Stomach (tissue), 8 donors: ENCODE measurements at regions not wholly inside any gene's neighbourhood (a gene's known extent, or its start where the extent isn't known, plus 50 kb on each side); places are given as distances from the start of the nearest gene placed in this dataset.

Experiments used
- DNase-seq, 2 donors: peaks; one replicate each; pipeline versions ENCODE4 v3.0.0 to v3.0.0-alpha.2; 2013 to 2019
- H3K27ac ChIP-seq, 5 donors: fragments of 200-600 bp in 4 of 5; sonication (generic) in 4 of 5; one replicate each; pipeline ENCODE4 v1.5.1; 2013 to 2019; ENCODE audit warnings: mild to moderate bottlenecking in 1 of 5, moderate library complexity in 1 of 5
- H3K27me3 ChIP-seq, 3 donors: fragments of 200-600 bp; sonication (generic); one replicate each; pipeline ENCODE4 v1.5.1; 2017 to 2019; ENCODE audit warnings: mixed run types in 1 of 3
- H3K36me3 ChIP-seq, 4 donors: fragments of 200-600 bp; sonication (generic); 1 replicate in 3 of 4; 2 replicates in 1 of 4; pipeline ENCODE4 v1.5.1; 2016 to 2019
- H3K4me1 ChIP-seq, 4 donors: fragments of 200-600 bp; sonication (generic); one replicate each; pipeline ENCODE4 v1.5.1; 2016 to 2019
- H3K4me3 ChIP-seq, 4 donors: fragments of 200-600 bp; sonication (generic) in 3 of 4; one replicate each; pipeline ENCODE4 v1.5.1; 2016 to 2019; ENCODE audit warnings: mild to moderate bottlenecking in 1 of 4
- H3K9me3 ChIP-seq, 4 donors: fragments of 200-600 bp; sonication (generic); one replicate each; pipeline ENCODE4 v1.5.1; 2016 to 2019
- CTCF ChIP-seq, 7 experiments: fragments of 450-650 bp in 4 of 7; fragments of 200-600 bp in 3 of 7; sonication (generic) in 3 of 7; IDR thresholded peaks; one replicate each; pipeline ENCODE4 v1.5.1; 2016 to 2019; ENCODE audit warnings: antibody characterized with exemption in 7 of 7, control low read depth in 2 of 7, mild to moderate bottlenecking in 1 of 7
- EP300 ChIP-seq: sonication (generic); formaldehyde crosslinking; IDR thresholded peaks from one replicate; pipeline ENCODE4 v1.6.1; 2017; ENCODE audit warnings: antibody characterized with exemption
- POLR2A ChIP-seq, 4 donors: fragments of 450-650 bp; IDR thresholded peaks; one replicate each; pipeline ENCODE4 v1.6.1; 2016; ENCODE audit warnings: antibody characterized with exemption in 4 of 4, control low read depth in 2 of 4, mild to moderate bottlenecking in 1 of 4, moderate library complexity in 1 of 4
- POLR2AphosphoS5 ChIP-seq, 3 donors: sonication (generic); formaldehyde crosslinking; IDR thresholded peaks; one replicate each; pipeline ENCODE4 v1.6.1; 2016; ENCODE audit warnings: antibody characterized with exemption in 3 of 3
- WGBS, 5 donors: extraction: QIAGEN DNeasy Blood & Tissue Kit in 3 of 5; methylation state at CpG; one replicate each; pipeline versions ENCODE4 v1.1.5 to v1.1.7; 2013 to 2018; 5-methylcytosine and 5-hydroxymethylcytosine counted together
- intact Hi-C: fragments of 100-400 bp; cut with DNase I; formaldehyde crosslinking; loops from one replicate; pipeline ENCODE4 v1.15.1; 2023; ENCODE audit warnings: low total_unique reads
- donor health status: healthy with polysubstance abuse.
- donor health status: Bipolar disorder and iron deficiency.
- donor health status: healthy.

GRCh38 chr7:20559883-20560282, 55.6 kb upstream of the ABCB5 start:
- intact Hi-C loops, result no loop called here

GRCh38 chr7:20560325-20561180, 54.9 kb upstream of the ABCB5 start:
- intact Hi-C loops, result no loop called here
- Histone ChIP-seq H3K27ac (no peak overlapping the region), H3K36me3 (no peaks in the 10 kb centered on the region), H3K9me3 (no peaks in the 10 kb centered on the region), H3K4me1 (no peaks in the 10 kb centered on the region), H3K27me3 (peaks cover 0 to 3% (median 0%) of the 10 kb centered on the region in 3 donors), H3K4me3 (no peak overlapping the region)
- TF ChIP-seq CTCF (IDR thresholded peaks at IDR 0.05) (no peak), POLR2AphosphoS5 (IDR thresholded peaks at IDR 0.05) (no peak)
- 83 to 94% (median 90%) methylated on average over 11 to 16 of the region's 16 CpGs for WGBS, 5 donors
- DNase-seq, result no peak

More at GRCh38 chr7:20559883-20560282, 55.6 kb upstream of the ABCB5 start:
- no peak for TF ChIP-seq POLR2A (IDR thresholded peaks at IDR 0.05)
- TF ChIP-seq POLR2AphosphoS5 (IDR thresholded peaks at IDR 0.05), result no peak
- TF ChIP-seq EP300, result no peak
- TF ChIP-seq CTCF (IDR thresholded peaks at IDR 0.05), result no peak
- Histone ChIP-seq H3K4me1 (no peaks in the 10 kb centered on the region), H3K27me3 (peaks cover 0 to 3% (median 0%) of the 10 kb centered on the region in 3 donors), H3K9me3 (no peaks in the 10 kb centered on the region), H3K4me3 (no peak overlapping the region), H3K36me3 (no peaks in the 10 kb centered on the region), H3K27ac (no peak overlapping the region)
- WGBS, 5 donors, result 83 to 94% (median 92%) methylated on average over 5 of the region's 5 CpGs
- DNase-seq, result no peak

- H3K9me3 ChIP-seq, result no peaks in the 10 kb centered on the region
- intact Hi-C loops, result no loop called here
- H3K4me1 ChIP-seq, result no peaks in the 10 kb centered on the region
- no peak overlapping the region for H3K27ac ChIP-seq
- TF ChIP-seq POLR2AphosphoS5 (IDR thresholded peaks at IDR 0.05) (no peak), CTCF (IDR thresholded peaks at IDR 0.05) (no peak), EP300 (no peak), POLR2A (IDR thresholded peaks at IDR 0.05) (no peak)
- peaks cover 0 to 3% (median 0%) of the 10 kb centered on the region in 3 donors for H3K27me3 ChIP-seq
- no peak overlapping the region for H3K4me3 ChIP-seq
- 74 to 94% (median 90%) methylated on average over 4 of the region's 4 CpGs for WGBS, 5 donors
- no peaks in the 10 kb centered on the region for H3K36me3 ChIP-seq
- DNase-seq, result no peak
Observed at GRCh38 chr7:20561466-20561865, 54.0 kb upstream of the ABCB5 start.

GRCh38 chr7:20561908-20562307, 53.6 kb upstream of the ABCB5 start:
- DNase-seq, result no peak
- Histone ChIP-seq H3K9me3 (no peaks in the 10 kb centered on the region), H3K27me3 (peaks cover 0 to 3% (median 0%) of the 10 kb centered on the region in 3 donors), H3K36me3 (no peaks in the 10 kb centered on the region), H3K4me1 (no peaks in the 10 kb centered on the region), H3K27ac (no peak overlapping the region), H3K4me3 (no peak overlapping the region)
- TF ChIP-seq CTCF (IDR thresholded peaks at IDR 0.05) (no peak), EP300 (no peak), POLR2AphosphoS5 (IDR thresholded peaks at IDR 0.05) (no peak), POLR2A (IDR thresholded peaks at IDR 0.05) (no peak)
- intact Hi-C loops, result no loop called here
